WI38 (cell line): ENCODE measurements at regions not wholly inside any gene's neighbourhood (a gene's known extent, or its start where the extent isn't known, plus 50 kb on each side); places are given as distances from the start of the nearest gene placed in this dataset.
"Not testable (repeated sequence)": the region's sequence is repeated elsewhere in the genome, so short reads cannot be mapped to it uniquely, and the experiment has no call there.

Experiments
- H3K4me3 ChIP-seq: 2 replicates; pipeline ENCODE4 v1.5.1; 2011; ENCODE audit warnings: low read depth, mild to moderate bottlenecking, control low read depth, low read length
- CTCF ChIP-seq: IDR thresholded peaks from 2 replicates; pipeline ENCODE4 v1.5.1; 2012; ENCODE audit warnings: low read depth, mild to moderate bottlenecking, control low read depth, low read length

DNA sequence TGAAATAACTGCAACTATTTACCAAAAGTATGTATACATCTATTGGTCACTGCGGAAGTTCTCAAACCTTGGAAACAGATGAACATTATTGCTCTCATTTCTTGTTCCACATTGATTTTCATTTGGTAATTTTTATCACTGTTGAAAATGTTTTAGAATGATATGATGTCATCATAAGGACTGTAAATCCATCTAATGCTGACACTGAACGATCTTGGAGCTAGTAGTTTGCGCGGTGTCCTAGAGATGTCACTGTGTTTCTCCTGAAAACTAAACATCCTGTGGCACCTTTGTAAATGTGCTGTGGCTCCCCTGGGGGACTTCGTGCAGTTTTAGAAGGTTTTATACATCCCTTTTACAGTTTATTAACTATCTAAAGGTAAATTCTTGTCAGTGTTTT is 73.5 kb downstream of the DNAJB9 start:
- TF ChIP-seq CTCF, result no peak
- no peak overlapping the region for H3K4me3 ChIP-seq

GRCh38 chr7:108648989-108649388 is 79.3 kb downstream of the DNAJB9 start:
- TF ChIP-seq CTCF, result no peak
- H3K4me3 ChIP-seq, result no peak overlapping the region

DNA sequence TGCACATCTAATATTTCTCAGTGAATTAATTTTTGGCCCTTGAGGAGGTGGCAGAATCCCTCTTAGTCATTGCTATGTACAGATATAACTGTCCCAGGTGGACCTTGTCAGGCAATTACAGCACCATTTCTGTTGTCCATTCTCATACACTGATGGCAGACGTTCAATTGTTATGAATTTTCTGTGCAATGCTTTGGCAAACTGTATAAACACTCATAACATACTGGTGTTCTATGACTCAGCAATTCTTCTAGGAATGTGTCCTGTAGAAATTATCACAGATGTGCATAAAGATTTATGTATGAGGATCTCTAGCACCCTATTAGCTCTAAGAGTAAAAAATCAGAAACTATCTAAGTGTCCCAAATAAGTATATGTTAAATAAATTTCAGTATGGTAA is 80.8 kb downstream of the DNAJB9 start:
- TF ChIP-seq CTCF, result no peak
- H3K4me3 ChIP-seq, result no peak overlapping the region

DNA sequence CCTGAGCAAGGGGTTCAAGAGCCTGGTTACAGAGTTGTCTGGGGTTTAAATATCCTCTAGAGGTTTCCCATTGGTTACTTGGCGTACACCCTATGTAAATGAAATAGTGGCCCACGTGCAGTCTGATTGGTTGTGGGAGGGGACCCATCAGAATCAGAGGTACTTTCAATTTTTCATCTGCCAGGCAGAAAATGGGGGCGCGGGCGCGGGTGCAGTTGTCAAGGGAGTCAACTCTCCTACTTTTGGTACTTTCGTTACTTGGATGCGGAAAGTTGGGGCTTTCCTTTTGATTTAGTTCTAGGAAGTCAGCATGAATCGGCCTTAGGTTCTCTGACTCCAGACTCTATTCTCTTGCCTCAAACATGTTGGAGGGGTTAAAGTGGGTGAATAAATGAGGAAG is 83.2 kb downstream of the DNAJB9 start:
- no peak for TF ChIP-seq CTCF

GRCh38 chr7:108653526-108653925 is 83.9 kb downstream of the DNAJB9 start:
- no peak overlapping the region for H3K4me3 ChIP-seq
- TF ChIP-seq CTCF, result no peak

More for the DNA sequence above, 83.2 kb downstream of the DNAJB9 start:
- no peak overlapping the region for H3K4me3 ChIP-seq

DNA sequence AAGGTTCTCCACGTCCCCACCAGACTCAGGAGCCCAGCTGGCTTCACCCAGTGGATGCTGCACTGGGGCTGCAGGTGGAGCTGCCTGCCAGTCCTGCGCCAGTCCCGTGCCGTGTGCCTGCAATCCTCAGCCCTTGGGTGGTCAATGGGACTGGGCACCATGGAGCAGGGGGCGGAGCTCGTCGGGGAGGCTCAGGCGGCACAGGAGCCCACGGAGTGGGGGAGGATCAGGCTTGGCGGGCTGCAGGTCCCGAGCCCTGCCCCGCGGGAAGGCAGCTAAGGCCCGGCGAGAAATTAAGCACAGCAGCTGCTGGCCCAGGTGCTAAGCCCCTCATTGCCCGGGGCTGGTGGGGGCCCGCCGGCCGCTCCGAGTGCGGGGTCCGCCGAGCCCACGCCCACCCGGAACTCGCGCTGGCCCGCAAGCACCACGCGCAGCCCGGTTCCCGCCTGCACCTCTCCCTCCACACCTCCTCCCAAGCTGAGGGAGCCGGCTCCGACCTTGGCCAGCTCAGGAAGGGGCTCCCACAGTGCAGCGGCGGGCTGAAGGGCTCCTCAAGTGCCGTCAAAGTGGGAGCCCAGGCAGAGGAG is 87.6 kb downstream of the DNAJB9 start:
- not testable (repeated sequence) for H3K4me3 ChIP-seq

- TF ChIP-seq CTCF, result no peak
- no peak overlapping the region for H3K4me3 ChIP-seq
Observed at GRCh38 chr7:108659261-108659660, 89.6 kb downstream of the DNAJB9 start.

DNA sequence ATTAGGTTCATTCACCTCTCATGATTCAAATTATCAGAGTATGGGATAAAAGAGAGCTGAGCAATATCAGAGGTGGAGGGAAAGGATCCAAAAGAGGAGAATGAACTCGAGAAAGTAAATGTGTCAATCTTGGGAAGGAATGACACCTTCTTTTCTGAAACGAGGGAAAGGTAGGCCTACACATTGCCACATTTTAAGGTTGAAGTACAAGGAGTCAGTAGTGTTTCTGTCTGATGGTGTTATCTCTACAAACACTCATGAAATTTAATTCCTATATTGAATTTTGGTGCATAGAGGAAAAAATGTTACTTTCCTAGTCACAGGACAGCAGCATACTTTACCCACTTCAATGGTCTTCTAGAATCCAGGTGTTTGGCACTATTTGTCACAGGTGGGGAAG is 90.2 kb downstream of the DNAJB9 start:
- no peak overlapping the region for H3K4me3 ChIP-seq
- TF ChIP-seq CTCF, result no peak
